SK-N-MC (cell line): ENCODE measurements at regions not wholly inside any gene's neighbourhood (a gene's known extent, or its start where the extent isn't known, plus 50 kb on each side); places are given as distances from the start of the nearest gene placed in this dataset.

ENCODE experiments used
- DNase-seq: peaks from one replicate; pipeline ENCODE4 v3.0.0-alpha.2; 2011; ENCODE audit warnings: low read depth, low spot score
- H3K27ac ChIP-seq: fragments of 200-600 bp; sonication (generic); 2 replicates; pipeline ENCODE4 v1.5.1; 2016; ENCODE audit warnings: mixed run types
- H3K36me3 ChIP-seq: fragments of 200-600 bp; sonication (generic); 2 replicates; pipeline ENCODE4 v1.6.1; 2017; ENCODE audit warnings: antibody characterized with exemption, low read length, mixed read lengths; ENCODE audit not compliant: insufficient read depth
- H3K4me3 ChIP-seq: fragments of 200-600 bp; sonication (generic); 2 replicates; pipeline ENCODE4 v1.5.1; 2016
- H3K9ac ChIP-seq: fragments of 200-600 bp; sonication (generic); 2 replicates; pipeline ENCODE4 v1.8.0; 2017; ENCODE audit warnings: mixed run types, mixed read lengths; ENCODE audit not compliant: insufficient read length
- H3K9me3 ChIP-seq: fragments of 200-600 bp; sonication (generic); 2 replicates; pipeline ENCODE4 v1.6.1; 2017; ENCODE audit warnings: low read depth, mild to moderate bottlenecking, antibody characterized with exemption, low read length, moderate library complexity, mixed read lengths
- EZH2 ChIP-seq: fragments of 200-600 bp; sonication (generic); IDR thresholded peaks from one replicate; pipeline ENCODE4 v1.6.1; 2017; ENCODE audit warnings: antibody characterized with exemption
- FOXP2 ChIP-seq: optimal IDR thresholded peaks from 2 replicates; pipeline ENCODE3; 2011; ENCODE audit warnings: mild to moderate bottlenecking, moderate library complexity; ENCODE audit not compliant: insufficient read depth; ENCODE audit errors: extremely low read length, control extremely low read depth
- POLR2AphosphoS5 ChIP-seq: IDR thresholded peaks from 2 replicates; pipeline ENCODE4 v1.6.1; 2012; ENCODE audit warnings: mild to moderate bottlenecking, low read depth, low read length, borderline replicate concordance

DNA sequence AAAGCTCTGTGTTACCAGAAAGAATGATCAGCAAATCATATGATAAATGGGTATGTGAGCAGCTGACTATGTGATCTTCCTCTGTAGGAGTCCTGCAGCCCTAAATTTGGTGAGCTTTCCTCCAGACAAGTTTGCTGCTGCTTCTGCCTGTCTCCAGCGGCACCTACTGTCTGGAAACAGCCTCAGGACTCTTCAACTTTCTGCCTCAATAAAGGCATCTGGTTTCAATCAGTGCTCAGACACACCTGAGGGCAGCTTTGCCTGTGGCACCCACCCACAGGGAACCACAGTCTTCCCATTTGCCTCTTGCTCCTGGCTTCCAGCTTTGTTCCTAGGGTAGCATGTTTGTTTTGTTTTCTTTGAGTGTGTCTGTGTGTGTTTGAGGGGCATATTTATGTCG lies 727.9 kb upstream of the MAN1A1 start:
- TF ChIP-seq POLR2AphosphoS5 = no peak
- no peak for TF ChIP-seq EZH2
- no peak for TF ChIP-seq FOXP2
- DNase-seq = no peak
- H3K9ac ChIP-seq = no peak overlapping the region
- H3K27ac ChIP-seq = no peak overlapping the region
- no peaks in the 10 kb centered on the region for H3K9me3 ChIP-seq
- no peak overlapping the region for H3K4me3 ChIP-seq
- no peaks in the 10 kb centered on the region for H3K36me3 ChIP-seq

DNA sequence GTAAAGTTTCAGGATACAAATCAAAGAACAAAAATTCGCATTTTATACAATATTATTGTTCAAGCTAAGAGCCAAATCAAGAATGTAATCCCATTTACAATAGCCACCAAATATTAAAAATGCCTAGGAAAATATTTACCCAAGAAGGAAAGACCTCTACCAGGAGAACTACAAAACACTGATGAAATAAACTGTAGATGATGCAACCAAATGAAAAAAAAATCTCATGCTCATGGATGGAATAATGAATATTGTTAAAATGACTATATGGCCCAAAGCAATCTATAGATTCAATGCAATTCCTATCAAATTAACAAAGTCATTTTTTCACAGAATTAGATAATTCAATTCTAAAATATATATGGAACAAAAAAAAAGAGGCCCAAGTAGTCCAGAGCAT lies 708.8 kb upstream of the MAN1A1 start:
- Histone ChIP-seq H3K9me3 (no peaks in the 10 kb centered on the region), H3K36me3 (no peaks in the 10 kb centered on the region), H3K4me3 (no peak overlapping the region), H3K27ac (no peak overlapping the region), H3K9ac (no peak overlapping the region)
- no peak for DNase-seq
- TF ChIP-seq EZH2 = no peak
- no peak for TF ChIP-seq FOXP2
- TF ChIP-seq POLR2AphosphoS5 = no peak

DNA sequence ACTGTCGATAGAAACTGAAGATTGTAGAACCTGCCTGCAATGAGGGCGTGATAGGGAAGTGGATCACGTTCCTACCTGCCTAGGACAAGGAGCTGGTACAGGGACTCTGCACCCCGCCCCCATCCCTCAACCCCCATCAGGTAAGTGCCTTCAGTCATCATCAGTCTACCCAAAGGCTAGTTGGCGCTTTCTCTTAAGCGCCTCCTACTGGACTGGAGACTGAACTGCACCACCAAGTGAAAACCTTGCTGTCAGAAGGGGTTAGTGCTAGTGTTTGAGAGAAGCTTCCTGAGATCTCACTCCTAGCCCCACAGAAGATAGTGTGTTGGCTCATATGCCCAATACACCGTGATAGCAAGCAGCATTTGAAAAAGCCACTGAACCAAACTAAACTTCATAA lies 706.5 kb upstream of the MAN1A1 start:
- H3K36me3 ChIP-seq = no peaks in the 10 kb centered on the region
- no peak for TF ChIP-seq POLR2AphosphoS5

DNA sequence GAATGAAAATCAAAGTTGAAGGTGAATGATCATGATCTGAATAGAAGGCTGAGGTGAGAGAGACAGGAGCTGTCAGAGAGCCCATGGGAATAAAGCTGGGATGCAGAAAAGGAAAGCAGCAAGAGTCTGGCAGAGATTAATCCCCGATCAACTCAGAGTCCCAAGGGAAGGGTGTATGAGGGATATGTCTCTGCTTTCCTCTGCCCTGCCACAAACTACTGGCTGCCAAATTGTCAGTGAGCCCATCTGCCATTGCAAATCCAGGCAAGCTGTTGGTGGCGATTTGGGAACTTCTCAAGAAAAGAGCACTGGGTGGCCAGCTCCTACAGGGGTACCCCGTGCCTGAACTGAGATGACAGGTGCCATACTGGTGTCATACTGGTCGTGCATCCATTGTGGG lies 705.5 kb upstream of the MAN1A1 start:
- Histone ChIP-seq H3K27ac (no peak overlapping the region), H3K9me3 (no peaks in the 10 kb centered on the region), H3K36me3 (no peaks in the 10 kb centered on the region), H3K9ac (no peak overlapping the region), H3K4me3 (no peak overlapping the region)
- TF ChIP-seq EZH2 = no peak
- TF ChIP-seq FOXP2 = no peak
- no peak for TF ChIP-seq POLR2AphosphoS5
- DNase-seq = no peak

More for the DNA sequence above, 706.5 kb upstream of the MAN1A1 start:
- Histone ChIP-seq H3K4me3 (no peak overlapping the region), H3K9me3 (no peaks in the 10 kb centered on the region), H3K27ac (no peak overlapping the region), H3K9ac (no peak overlapping the region)
- no peak for DNase-seq

DNA sequence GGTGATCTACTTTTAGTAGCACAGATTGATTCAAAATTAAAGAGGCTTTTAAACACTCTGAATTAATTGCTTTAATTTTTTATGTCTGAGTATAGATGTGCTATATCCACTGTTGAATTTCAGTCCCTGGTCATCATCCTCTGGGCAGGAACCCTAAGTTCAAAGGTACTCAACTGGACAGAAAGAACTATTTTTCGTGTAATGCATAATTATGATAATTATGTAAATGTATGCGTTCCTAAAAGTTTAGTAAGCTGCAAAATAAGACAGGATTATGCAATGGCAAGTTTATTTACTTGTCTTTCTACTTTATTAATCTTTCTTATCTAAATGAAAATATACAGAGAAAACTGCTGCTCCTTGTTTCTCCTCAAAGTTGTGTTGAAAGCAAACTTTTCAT lies 690.1 kb upstream of the MAN1A1 start:
- H3K9ac ChIP-seq = no peak overlapping the region
- DNase-seq = no peak
- TF ChIP-seq POLR2AphosphoS5 = no peak
- TF ChIP-seq FOXP2 = no peak
- TF ChIP-seq EZH2 = no peak
- H3K27ac ChIP-seq = no peak overlapping the region
- no peaks in the 10 kb centered on the region for H3K9me3 ChIP-seq
- no peaks in the 10 kb centered on the region for H3K36me3 ChIP-seq
- no peak overlapping the region for H3K4me3 ChIP-seq

DNA sequence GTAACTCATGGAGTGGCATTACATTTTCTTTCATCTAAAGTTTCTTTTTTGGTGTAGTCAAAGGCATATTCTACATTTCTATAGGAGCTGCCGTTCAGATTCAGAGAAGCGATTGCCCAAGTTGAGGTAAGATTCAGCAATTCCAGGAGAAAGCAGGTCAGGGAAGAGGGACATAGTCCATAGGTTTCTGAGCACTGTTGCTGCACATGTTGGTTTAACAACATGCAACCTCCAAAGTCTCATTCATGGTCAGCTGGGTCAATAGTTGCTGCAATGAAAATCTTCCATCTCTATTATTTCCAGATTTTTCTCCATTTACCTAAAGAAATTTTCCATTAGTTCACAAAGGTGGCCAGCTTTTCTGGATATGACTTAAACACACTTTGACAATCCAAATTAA lies 682.3 kb upstream of the MAN1A1 start:
- H3K27ac ChIP-seq = no peak overlapping the region
- no peaks in the 10 kb centered on the region for H3K9me3 ChIP-seq
- no peaks in the 10 kb centered on the region for H3K36me3 ChIP-seq
- no peak overlapping the region for H3K9ac ChIP-seq
- no peak for TF ChIP-seq FOXP2
- no peak for TF ChIP-seq EZH2
- TF ChIP-seq POLR2AphosphoS5 = no peak
- no peak for DNase-seq
- no peak overlapping the region for H3K4me3 ChIP-seq

DNA sequence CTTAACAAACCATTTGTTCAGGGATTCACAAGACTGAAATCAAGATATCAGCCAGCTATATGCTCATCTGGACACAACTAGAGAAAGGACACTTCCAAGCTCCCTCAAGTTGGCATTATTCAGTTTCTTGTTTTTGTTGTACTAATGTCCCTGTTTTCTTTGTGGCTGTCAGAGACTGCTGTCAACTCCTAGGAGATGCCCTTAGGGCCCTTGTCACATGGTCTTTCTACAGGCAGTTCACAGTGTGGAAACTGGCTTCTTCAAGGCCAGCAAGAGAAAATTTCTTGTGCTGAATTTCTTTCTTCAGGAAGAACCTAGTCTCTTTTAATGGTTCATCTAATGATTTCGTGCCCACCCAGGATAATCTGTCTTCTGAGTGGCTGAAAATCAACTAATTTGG lies 677.2 kb upstream of the MAN1A1 start:
- TF ChIP-seq POLR2AphosphoS5 (no peak), FOXP2 (no peak), EZH2 (no peak)
- H3K9me3 ChIP-seq = no peaks in the 10 kb centered on the region
- H3K27ac ChIP-seq = no peak overlapping the region
- H3K4me3 ChIP-seq = no peak overlapping the region
- no peak overlapping the region for H3K9ac ChIP-seq
- no peak for DNase-seq
- no peaks in the 10 kb centered on the region for H3K36me3 ChIP-seq

DNA sequence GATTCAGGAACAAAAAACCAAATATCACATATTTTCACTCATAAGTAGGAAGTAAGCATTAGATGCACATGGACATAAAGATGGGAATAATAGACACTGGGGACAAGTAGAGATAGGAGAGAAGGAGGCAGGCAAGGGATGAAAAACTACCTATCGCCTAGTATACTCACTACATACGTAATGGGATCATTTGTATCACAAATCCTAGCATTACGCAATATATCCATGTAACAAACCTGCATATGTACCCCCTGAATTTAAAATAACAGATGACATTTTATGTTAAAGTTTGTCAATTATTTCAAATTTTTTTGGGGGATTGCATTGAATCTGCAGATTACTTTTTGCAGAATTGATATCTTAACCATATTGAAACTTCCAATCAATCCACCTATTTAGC lies 660.5 kb upstream of the MAN1A1 start:
- TF ChIP-seq FOXP2 (no peak), POLR2AphosphoS5 (no peak), EZH2 (no peak)
- no peak overlapping the region for H3K27ac ChIP-seq
- no peak for DNase-seq
- no peak overlapping the region for H3K4me3 ChIP-seq
- no peak overlapping the region for H3K9ac ChIP-seq
- H3K36me3 ChIP-seq = no peaks in the 10 kb centered on the region
- H3K9me3 ChIP-seq = no peaks in the 10 kb centered on the region

DNA sequence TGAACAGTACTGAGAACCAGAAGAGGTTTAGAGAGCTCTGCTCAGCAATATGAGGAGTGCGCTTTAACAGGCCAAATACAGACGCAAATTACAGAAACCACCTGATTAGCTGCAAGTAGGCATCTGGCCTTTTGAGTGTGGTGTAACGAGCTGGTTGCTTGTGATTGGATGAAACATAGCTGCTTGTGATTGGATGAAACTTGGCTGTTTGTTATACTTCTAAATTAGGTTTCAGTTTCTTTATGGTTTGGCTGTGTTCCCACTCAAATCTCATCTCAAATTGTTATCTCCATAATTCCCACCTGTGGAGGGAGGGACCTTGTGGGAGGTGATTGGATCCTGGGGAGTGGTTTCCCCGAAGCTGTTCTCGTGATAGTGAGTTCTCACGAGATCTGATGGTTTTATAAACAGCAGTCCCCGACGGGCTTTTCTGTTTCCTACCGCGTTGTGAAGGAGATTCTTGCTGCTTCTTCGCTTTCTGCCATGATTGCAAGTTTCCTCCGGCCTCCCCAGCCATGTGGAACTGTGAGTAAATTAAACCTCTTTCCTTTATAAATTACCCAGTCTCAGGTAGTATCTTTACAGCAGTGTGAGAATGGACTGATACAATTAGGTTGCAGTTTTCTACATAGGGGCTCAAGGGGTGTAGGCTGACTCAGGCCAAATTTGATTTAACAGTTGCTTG lies 655.9 kb upstream of the MAN1A1 start:
- Histone ChIP-seq H3K27ac (no peak overlapping the region), H3K9me3 (no peaks in the 10 kb centered on the region), H3K36me3 (no peaks in the 10 kb centered on the region), H3K9ac (no peak overlapping the region), H3K4me3 (no peak overlapping the region)
- DNase-seq = no peak
- TF ChIP-seq POLR2AphosphoS5 = no peak
- TF ChIP-seq EZH2 = no peak

DNA sequence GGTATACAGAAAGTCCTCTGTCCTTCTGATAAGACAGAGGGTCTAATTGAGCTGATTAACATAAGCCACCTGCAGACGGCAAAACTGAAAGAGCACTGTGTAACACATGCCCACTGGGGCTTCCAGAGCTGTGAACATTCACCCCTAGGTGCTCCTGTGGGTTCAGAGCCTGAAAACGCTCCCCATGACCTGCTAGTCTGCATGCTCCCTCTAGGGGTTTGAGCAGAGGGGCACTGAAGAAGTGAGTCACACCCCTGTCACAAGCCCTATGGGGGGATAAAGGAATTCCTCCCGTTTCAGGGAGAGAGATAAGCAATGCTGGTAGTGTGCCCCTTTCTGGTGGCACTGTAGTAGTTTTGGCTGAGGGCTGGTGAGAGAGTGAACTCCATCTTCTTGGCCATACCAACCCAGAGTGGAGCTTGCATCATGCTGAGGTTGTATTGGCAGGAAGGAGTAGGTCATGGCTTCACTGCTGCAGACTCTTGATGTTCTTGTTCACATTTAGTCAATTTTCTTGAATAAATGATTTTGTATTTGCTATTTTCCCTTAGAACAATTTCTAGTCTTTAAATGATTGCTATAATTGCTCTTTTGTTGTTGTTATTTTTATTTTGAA lies 637.5 kb upstream of the MAN1A1 start:
- no peaks in the 10 kb centered on the region for H3K36me3 ChIP-seq
- no peaks in the 10 kb centered on the region for H3K9me3 ChIP-seq
- no peak for DNase-seq
- H3K9ac ChIP-seq = no peak overlapping the region
- no peak overlapping the region for H3K27ac ChIP-seq
- no peak for TF ChIP-seq FOXP2
- TF ChIP-seq EZH2 = no peak
- H3K4me3 ChIP-seq = no peak overlapping the region
